ENCODE measurements at regions not wholly inside any gene's neighbourhood (a gene's known extent, or its start where the extent isn't known, plus 50 kb on each side); places are given as distances from the start of the nearest gene placed in this dataset.

- Histone ChIP-seq H4K8ac (ENCODE audit: low read depth in 2 of 2, low read length in 2 of 2) (no peak overlapping the region), H2AK9ac (replicated peaks; ENCODE audit: low read depth, low read length, poor library complexity) (no peak overlapping the region), H3K23ac (ENCODE audit: low read depth, low read length) (no peak overlapping the region), H3K27ac (ENCODE audit: insufficient read depth, low read length) (no peak overlapping the region), H3K9ac (ENCODE audit: low read depth, low read length) (no peak overlapping the region), H3K14ac (replicated peaks; ENCODE audit: low read depth, low read length) (no peak overlapping the region), H3K4me2 (ENCODE audit: low read depth, low read length) (no peak overlapping the region), H2AFZ (replicated peaks; ENCODE audit: low read length, poor library complexity) (no peak overlapping the region), H3K4ac (ENCODE audit: low read depth, low read length) (no peak overlapping the region), H3K4me3 (ENCODE audit: insufficient read depth, low read depth, low read length) (no peak overlapping the region), H3K4me1 (ENCODE audit: control insufficient read depth, insufficient read depth, low read length) (no peaks in the 10 kb centered on the region), H3K36me3 (ENCODE audit: control insufficient read depth, insufficient read depth, low read length) (no peaks in the 10 kb centered on the region), H2BK15ac (ENCODE audit: low read depth, low read length) (no peak overlapping the region), H3K9me3 (ENCODE audit: control insufficient read depth, insufficient read depth, low read length) (no peaks in the 10 kb centered on the region), H4K20me1 (ENCODE audit: insufficient read depth, low read length) (no peaks in the 10 kb centered on the region), H2BK20ac (ENCODE audit: low read depth, low read length) (no peak overlapping the region), H2AK5ac (ENCODE audit: low read depth, low read length) (no peak overlapping the region), H2BK5ac (ENCODE audit: low read depth, low read length, poor library complexity, severe bottlenecking) (no peak overlapping the region), H3K79me1 (ENCODE audit: low read depth in 1 of 2, low read length in 2 of 2) (no peaks in the 10 kb centered on the region), H3K27me3 (ENCODE audit: control insufficient read depth, insufficient read depth, low read length) (peaks cover 33% of the 10 kb centered on the region), H2BK120ac (ENCODE audit: low read depth, low read length) (no peak overlapping the region), H3K18ac (ENCODE audit: low read depth, low read length) (no peak overlapping the region), H3K9me1 (ENCODE audit: insufficient read depth, low read length) (no peaks in the 10 kb centered on the region), H4K5ac (ENCODE audit: low read depth, low read length) (no peak overlapping the region), H3K56ac (ENCODE audit: extremely low read depth, insufficient read depth, low read length) (no peak overlapping the region), H4K91ac (ENCODE audit: insufficient read depth, low read depth, low read length) (no peak overlapping the region)
- intact Hi-C loops (cut with micrococcal nuclease) (no loop called here), dilution Hi-C loops (cut with HindIII; ENCODE audit: low sequenced_read_pairs, unreplicated experiment) (no loop called here), in situ Hi-C loops (cut with MboI; ENCODE audit: low sequenced_read_pairs) (no loop called here)
- no peak for ATAC-seq (ENCODE audit: low read depth)
- TF ChIP-seq SMC3 (IDR thresholded peaks at IDR 0.05; ENCODE audit: low read depth, low read length) = no peak
- no peak for TF ChIP-seq BHLHE40 (IDR thresholded peaks at IDR 0.05; ENCODE audit: low read depth, low read length)
- ChIA-PET POLR2A (ENCODE audit: unreplicated experiment) (no interaction called here), CTCF (no interaction called here)
- BruUV-seq (replicated peaks) = no TSS peak
- DNase-seq = no peak
- WGBS, 2 experiments (ENCODE audit: extremely low coverage in 2 of 2, insufficient read length in 1 of 2) = 89% methylated on average over 5 of the region's 9 CpGs; no CpG with 5 or more reads in 1 of the 2 experiments
Observed at GRCh38 chr6:45754432-45754831, 261.2 kb downstream of the CLIC5 start.
